ENCODE measurements at regions not wholly inside any gene's neighbourhood (a gene's known extent, or its start where the extent isn't known, plus 50 kb on each side); places are given as distances from the start of the nearest gene placed in this dataset.

DNA sequence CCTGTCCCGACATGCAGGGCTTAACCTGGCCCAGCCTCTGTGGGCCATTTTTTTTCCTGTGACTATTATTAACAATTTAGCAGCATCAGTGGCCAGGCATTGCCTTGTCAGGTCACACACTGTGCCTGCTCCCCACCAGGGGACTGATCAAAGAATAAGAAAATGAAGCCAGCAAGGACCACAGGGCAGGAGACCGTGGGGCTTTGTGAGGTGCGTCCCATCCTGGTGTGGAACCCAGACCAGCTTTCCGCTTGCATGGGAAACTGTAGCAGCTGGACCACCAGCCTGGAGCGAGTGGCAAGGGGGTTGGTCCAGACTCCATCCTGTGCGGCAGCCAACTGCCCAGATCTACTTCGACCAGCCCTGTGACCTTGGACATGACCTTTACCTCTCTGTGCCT, 218.3 kb downstream of the ANKRD60 start:
- no peak for TF ChIP-seq POLR2A (IDR thresholded peaks at IDR 0.05; ENCODE audit: low read depth, low read length)
- TF ChIP-seq POLR2AphosphoS5 (IDR thresholded peaks at IDR 0.05; ENCODE audit: low read depth, low read length), result no peak
- TF ChIP-seq TAF1 (IDR thresholded peaks at IDR 0.05; ENCODE audit: low read depth, low read length), result no peak
- TF ChIP-seq PAX5 (IDR thresholded peaks at IDR 0.05; ENCODE audit: insufficient read depth, low read length, severe bottlenecking), result no peak

Measured in GM12891 (cell line).